ENCODE measurements at regions not wholly inside any gene's neighbourhood (a gene's known extent, or its start where the extent isn't known, plus 50 kb on each side); places are given as distances from the start of the nearest gene placed in this dataset.
"Not testable (repeated sequence)": the region's sequence is repeated elsewhere in the genome, so short reads cannot be mapped to it uniquely, and the experiment has no call there.

DNA sequence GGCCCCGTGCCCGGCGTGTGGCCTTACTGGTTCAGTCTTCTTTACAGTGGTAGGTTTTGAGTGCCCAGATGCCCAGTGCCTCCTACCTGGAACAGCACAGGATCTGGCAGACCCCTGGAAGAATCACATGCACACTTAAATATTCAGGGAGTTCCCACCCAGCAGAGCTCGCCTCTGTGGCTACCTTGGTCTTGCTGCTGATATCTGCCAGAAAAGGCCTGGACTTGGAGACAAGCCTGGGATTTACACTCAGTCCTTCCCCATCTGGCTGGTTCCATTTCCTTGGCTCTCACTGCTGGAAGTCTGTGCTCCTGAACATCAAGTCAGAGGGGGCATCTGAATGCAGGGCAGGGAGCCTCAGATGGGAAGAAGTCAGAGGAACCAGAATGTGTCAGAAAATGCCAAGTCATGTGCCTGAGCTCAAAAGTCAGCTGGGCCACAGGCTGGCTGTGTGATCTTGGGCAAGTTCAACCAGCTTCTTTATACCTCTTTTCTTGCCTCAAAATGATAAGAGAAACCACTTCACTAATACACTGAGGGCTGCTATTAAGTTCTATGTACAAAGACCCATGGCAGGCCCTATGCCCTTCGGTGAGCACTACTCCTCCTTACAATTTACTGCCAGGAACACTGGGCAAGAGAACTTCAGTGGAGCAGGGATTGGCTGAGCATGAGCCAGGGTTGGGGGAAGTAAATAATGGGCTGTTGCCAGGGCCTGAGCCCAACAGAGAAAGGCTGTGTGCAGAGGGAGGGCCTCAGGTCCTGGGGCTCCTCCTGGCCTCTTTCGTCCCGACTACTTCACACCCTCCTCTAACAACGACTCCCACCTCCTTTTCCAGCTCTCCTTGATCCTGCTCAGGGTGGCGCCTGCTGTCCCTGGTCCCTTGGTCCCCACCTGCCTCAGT, 135.9 kb downstream of the GPCPD1 start:
- 100% methylated on average over 5 of the region's 9 CpGs for WGBS (ENCODE audit: insufficient coverage)
- Mint-ChIP-seq H3K4me3 (no peak overlapping the region), H3K9me3 (ENCODE audit: insufficient read depth) (no peaks in the 10 kb centered on the region), H3K27me3 (no peaks in the 10 kb centered on the region), H3K27ac (no peak overlapping the region), H3K4me1 (peaks cover 3% of the 10 kb centered on the region)
- H3K9me3 ChIP-seq (ENCODE audit: control extremely low read depth in 1 of 3, control insufficient read depth in 2 of 3, insufficient read depth in 1 of 3, low read length in 2 of 3), result no peaks in the 10 kb centered on the region
- TF ChIP-seq, protein P1, sequence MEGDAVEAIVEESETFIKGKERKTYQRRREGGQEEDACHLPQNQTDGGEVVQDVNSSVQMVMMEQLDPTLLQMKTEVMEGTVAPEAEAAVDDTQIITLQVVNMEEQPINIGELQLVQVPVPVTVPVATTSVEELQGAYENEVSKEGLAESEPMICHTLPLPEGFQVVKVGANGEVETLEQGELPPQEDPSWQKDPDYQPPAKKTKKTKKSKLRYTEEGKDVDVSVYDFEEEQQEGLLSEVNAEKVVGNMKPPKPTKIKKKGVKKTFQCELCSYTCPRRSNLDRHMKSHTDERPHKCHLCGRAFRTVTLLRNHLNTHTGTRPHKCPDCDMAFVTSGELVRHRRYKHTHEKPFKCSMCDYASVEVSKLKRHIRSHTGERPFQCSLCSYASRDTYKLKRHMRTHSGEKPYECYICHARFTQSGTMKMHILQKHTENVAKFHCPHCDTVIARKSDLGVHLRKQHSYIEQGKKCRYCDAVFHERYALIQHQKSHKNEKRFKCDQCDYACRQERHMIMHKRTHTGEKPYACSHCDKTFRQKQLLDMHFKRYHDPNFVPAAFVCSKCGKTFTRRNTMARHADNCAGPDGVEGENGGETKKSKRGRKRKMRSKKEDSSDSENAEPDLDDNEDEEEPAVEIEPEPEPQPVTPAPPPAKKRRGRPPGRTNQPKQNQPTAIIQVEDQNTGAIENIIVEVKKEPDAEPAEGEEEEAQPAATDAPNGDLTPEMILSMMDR (IDR thresholded peaks at IDR 0.05), result no peak
- TF ChIP-seq EZH2 (IDR thresholded peaks at IDR 0.05; ENCODE audit: borderline replicate concordance, insufficient read depth, low read depth, low read length, poor library complexity, severe bottlenecking), result no peak
- H3K4me2 ChIP-seq (replicated peaks; ENCODE audit: low read depth, low read length, poor library complexity, severe bottlenecking), result no peak overlapping the region
- H4K20me1 ChIP-seq (ENCODE audit: control insufficient read depth, insufficient read depth, low read length, poor library complexity, severe bottlenecking), result no peaks in the 10 kb centered on the region
- no peak for DNase-seq
- no peaks in the 10 kb centered on the region for H3K36me3 ChIP-seq (replicated peaks in 1 of 2; ENCODE audit: control extremely low read depth in 1 of 2, control insufficient read depth in 1 of 2, extremely low read depth in 1 of 2, insufficient read depth in 2 of 2, low read length in 1 of 2)
- H3K27me3 ChIP-seq (replicated peaks in 1 of 4; ENCODE audit: control extremely low read depth in 1 of 4, control insufficient read depth in 3 of 4, insufficient read depth in 4 of 4, low read length in 3 of 4), result no peaks in the 10 kb centered on the region
- no peak overlapping the region for H3K4me3 ChIP-seq (ENCODE audit: control extremely low read depth in 1 of 5, extremely low read depth in 1 of 5, insufficient read depth in 1 of 5, low read depth in 2 of 5, low read length in 4 of 5)
- no peak overlapping the region for H2AFZ ChIP-seq (ENCODE audit: insufficient read depth, low read depth, low read length, poor library complexity, severe bottlenecking)
- no peak for ATAC-seq (ENCODE audit: low read depth)
- no peak overlapping the region for H3K27ac ChIP-seq (ENCODE audit: low read length in 2 of 2)
- ChIA-PET CTCF (no interaction called here), POLR2A (no interaction called here)
- H3K4me1 ChIP-seq (ENCODE audit: control insufficient read depth in 2 of 2, insufficient read depth in 2 of 2, low read length in 2 of 2), result no peaks in the 10 kb centered on the region
- intact Hi-C loops (cut with micrococcal nuclease), result no loop called here
- no peak overlapping the region for H3K9ac ChIP-seq (ENCODE audit: low read length)
- no peaks in the 10 kb centered on the region for H3K79me2 ChIP-seq (ENCODE audit: control insufficient read depth, insufficient read depth, low read length)

DNA sequence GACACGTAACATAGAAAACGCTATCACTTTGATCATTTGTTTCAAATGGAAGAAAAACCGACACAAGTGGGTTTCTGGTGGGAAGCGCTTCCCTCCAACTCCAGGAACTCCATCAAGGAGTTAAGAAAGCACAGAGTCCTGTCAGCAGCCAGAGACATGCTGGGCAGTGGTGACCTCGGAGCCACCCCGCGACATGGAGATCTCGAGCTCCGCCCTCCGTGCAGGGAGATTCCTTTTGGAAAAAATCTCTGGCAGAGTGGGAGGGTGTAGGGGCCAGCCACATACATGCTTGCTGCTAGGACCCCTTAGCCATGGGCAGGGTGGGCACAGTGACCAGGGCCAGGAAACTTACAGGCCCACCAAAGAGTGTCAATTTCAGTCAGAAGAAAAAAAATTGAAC, 138.9 kb downstream of the GPCPD1 start:
- peaks cover 12% of the 10 kb centered on the region for H3K27me3 Mint-ChIP-seq
- CTCF ChIA-PET; H3K9me3 ChIP-seq (ENCODE audit: control extremely low read depth in 1 of 3, control insufficient read depth in 2 of 3, insufficient read depth in 1 of 3, low read length in 2 of 3); ATAC-seq (ENCODE audit: low read depth); H3K4me1 ChIP-seq (ENCODE audit: control insufficient read depth in 2 of 2, insufficient read depth in 2 of 2, low read length in 2 of 2); H3K9ac ChIP-seq (ENCODE audit: low read length); H4K20me1 ChIP-seq (ENCODE audit: control insufficient read depth, insufficient read depth, low read length, poor library complexity, severe bottlenecking); H3K4me1 Mint-ChIP-seq; H3K27ac ChIP-seq (ENCODE audit: low read length in 2 of 2); H3K4me2 ChIP-seq (replicated peaks; ENCODE audit: low read depth, low read length, poor library complexity, severe bottlenecking); H2AFZ ChIP-seq (ENCODE audit: insufficient read depth, low read depth, low read length, poor library complexity, severe bottlenecking); H3K36me3 ChIP-seq (replicated peaks in 1 of 2; ENCODE audit: control extremely low read depth in 1 of 2, control insufficient read depth in 1 of 2, extremely low read depth in 1 of 2, insufficient read depth in 2 of 2, low read length in 1 of 2); H3K9me3 Mint-ChIP-seq (ENCODE audit: insufficient read depth); intact Hi-C loops (cut with micrococcal nuclease); POLR2A ChIA-PET; H3K79me2 ChIP-seq (ENCODE audit: control insufficient read depth, insufficient read depth, low read length); H3K4me3 ChIP-seq (ENCODE audit: control extremely low read depth in 1 of 5, extremely low read depth in 1 of 5, insufficient read depth in 1 of 5, low read depth in 2 of 5, low read length in 4 of 5); H3K27ac Mint-ChIP-seq; DNase-seq; H3K4me3 Mint-ChIP-seq: not testable (repeated sequence)
- WGBS (ENCODE audit: insufficient coverage), result no CpG with 5 or more reads among the region's 10 CpGs
- H3K27me3 ChIP-seq (replicated peaks in 1 of 4; ENCODE audit: control extremely low read depth in 1 of 4, control insufficient read depth in 3 of 4, insufficient read depth in 4 of 4, low read length in 3 of 4), result peaks cover 0 to 10% (median 0%) of the 10 kb centered on the region in 4 experiments
